Panc1 (cell line): ENCODE measurements at regions not wholly inside any gene's neighbourhood (a gene's known extent, or its start where the extent isn't known, plus 50 kb on each side); places are given as distances from the start of the nearest gene placed in this dataset.

Experiments used
- ATAC-seq: fragments of 200-7000 bp; cut with Tn5 transposase; 2 replicates; pipeline ENCODE4 v1.9.1; 2020; ENCODE audit warnings: mild to moderate bottlenecking, moderate library complexity
- BruUV-seq: library from RNA; stranded (reverse); fragments of 400-500 nt; replicated peaks from 2 replicates; lab custom pipeline; 2021; lab: Mats Ljungman, UMichigan
- CTCF ChIA-PET: fragments of 300-600 bp; sonication (Branson Sonifier 250); formaldehyde crosslinking; loops from one replicate; lab custom pipeline; 2022; ENCODE audit warnings: antibody characterized with exemption; lab: Charles Lee
- POLR2A ChIA-PET: fragments of 300-600 bp; sonication (Branson Sonifier 250); formaldehyde crosslinking; loops from one replicate; lab custom pipeline; 2022; ENCODE audit warnings: antibody characterized with exemption; lab: Charles Lee
- DNase-seq: peaks from one replicate; pipeline ENCODE4 v3.0.0-alpha.2; 2010; ENCODE audit warnings: low read depth, low spot score
- H3K27ac ChIP-seq: 2 replicates; pipeline ENCODE4 v1.5.1; 2011; ENCODE audit warnings: mild to moderate bottlenecking, low read length, inconsistent platforms
- H3K27me3 ChIP-seq: fragments of 200-500 bp; sonication (Bioruptor generic); 2 replicates; pipeline ENCODE4 v1.6.0; 2014; ENCODE audit warnings: low read length, inconsistent platforms; ENCODE audit not compliant: control insufficient read depth, insufficient read depth
- H3K36me3 ChIP-seq: fragments of 200-500 bp; sonication (Bioruptor generic); 2 replicates; pipeline ENCODE4 v1.5.1; 2014; ENCODE audit warnings: inconsistent platforms, mild to moderate bottlenecking, low read length, moderate library complexity; ENCODE audit not compliant: control insufficient read depth, insufficient read depth
- H3K4me1 ChIP-seq: 2 replicates; pipeline ENCODE4 v1.5.1; 2011; ENCODE audit warnings: inconsistent platforms, mild to moderate bottlenecking, low read length, moderate library complexity; ENCODE audit not compliant: control insufficient read depth, insufficient read depth
- H3K4me3 ChIP-seq, 2 experiments: 2 replicates each; pipeline ENCODE4 v1.5.1; 2011 to 2012; ENCODE audit warnings: low read depth in 2 of 2, low read length in 2 of 2, mild to moderate bottlenecking in 2 of 2, inconsistent platforms in 1 of 2, moderate library complexity in 1 of 2
- H3K9me3 ChIP-seq: fragments of 200-500 bp; sonication (Bioruptor generic); 2 replicates; pipeline ENCODE4 v1.5.1; 2014; ENCODE audit warnings: low read depth, mild to moderate bottlenecking, inconsistent platforms, low read length, moderate library complexity; ENCODE audit not compliant: control insufficient read depth, insufficient read depth
- POLR2AphosphoS5 ChIP-seq: IDR thresholded peaks from 2 replicates; pipeline ENCODE4 v1.6.1; 2012; ENCODE audit warnings: mild to moderate bottlenecking, low read depth, low read length, moderate library complexity
- SIN3A ChIP-seq: IDR thresholded peaks from 2 replicates; pipeline ENCODE4 v1.6.1; 2012; ENCODE audit warnings: low read depth, mild to moderate bottlenecking, low read length, moderate library complexity, borderline replicate concordance; ENCODE audit not compliant: insufficient read depth
- TCF7L2 ChIP-seq: IDR thresholded peaks from 2 replicates; pipeline ENCODE4 v1.6.1; 2011; ENCODE audit warnings: mild to moderate bottlenecking, low read depth, low read length, inconsistent platforms
- in situ Hi-C: cut with HindIII; loops from 2 replicates; pipeline ENCODE4 v1.10.0; 2016; ENCODE audit warnings: low sequenced_read_pairs, low pct_unique_long_range_greater_than_20kb
- intact Hi-C: fragments of 100-400 bp; cut with micrococcal nuclease; formaldehyde crosslinking; loops from one replicate; pipeline ENCODE4 v1.10.0; 2022; ENCODE audit not compliant: unreplicated experiment
- TF ChIP-seq, protein P1 (sequence below): fragments of 450-650 bp; IDR thresholded peaks from 2 replicates; pipeline ENCODE4 v1.5.1; 2017; ENCODE audit warnings: mild to moderate bottlenecking
- TF ChIP-seq, protein P2 (sequence below), 2 experiments: IDR thresholded peaks; 2 replicates each; pipeline ENCODE4 v1.6.1; 2011 to 2012; ENCODE audit warnings: low read depth in 2 of 2, control low read depth in 1 of 2, low read length in 1 of 2, mild to moderate bottlenecking in 1 of 2, moderate library complexity in 1 of 2; ENCODE audit not compliant: insufficient read depth in 1 of 2

DNA sequence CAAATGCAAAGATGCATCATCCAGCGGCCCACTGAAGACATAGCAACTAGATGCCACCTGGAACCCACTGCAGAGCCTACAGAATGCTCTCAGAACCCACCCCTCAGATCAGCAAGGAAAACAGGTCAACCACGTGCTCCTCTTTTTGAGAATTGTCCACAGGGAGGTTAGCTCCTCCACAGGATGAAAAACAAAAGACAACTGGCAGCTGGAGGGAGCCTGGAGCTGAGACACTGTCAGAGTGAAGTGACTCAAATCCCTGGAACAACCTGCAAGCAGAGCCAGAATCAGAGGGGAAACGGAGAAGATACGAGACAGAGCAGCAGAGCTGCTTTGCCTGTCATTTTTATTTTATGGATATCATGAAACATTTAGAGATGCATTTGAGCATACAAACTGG, 277.6 kb downstream of the GASK1B start:
- TF ChIP-seq TCF7L2 (no peak), SIN3A (no peak), POLR2AphosphoS5 (no peak)
- TF ChIP-seq, protein P1, sequence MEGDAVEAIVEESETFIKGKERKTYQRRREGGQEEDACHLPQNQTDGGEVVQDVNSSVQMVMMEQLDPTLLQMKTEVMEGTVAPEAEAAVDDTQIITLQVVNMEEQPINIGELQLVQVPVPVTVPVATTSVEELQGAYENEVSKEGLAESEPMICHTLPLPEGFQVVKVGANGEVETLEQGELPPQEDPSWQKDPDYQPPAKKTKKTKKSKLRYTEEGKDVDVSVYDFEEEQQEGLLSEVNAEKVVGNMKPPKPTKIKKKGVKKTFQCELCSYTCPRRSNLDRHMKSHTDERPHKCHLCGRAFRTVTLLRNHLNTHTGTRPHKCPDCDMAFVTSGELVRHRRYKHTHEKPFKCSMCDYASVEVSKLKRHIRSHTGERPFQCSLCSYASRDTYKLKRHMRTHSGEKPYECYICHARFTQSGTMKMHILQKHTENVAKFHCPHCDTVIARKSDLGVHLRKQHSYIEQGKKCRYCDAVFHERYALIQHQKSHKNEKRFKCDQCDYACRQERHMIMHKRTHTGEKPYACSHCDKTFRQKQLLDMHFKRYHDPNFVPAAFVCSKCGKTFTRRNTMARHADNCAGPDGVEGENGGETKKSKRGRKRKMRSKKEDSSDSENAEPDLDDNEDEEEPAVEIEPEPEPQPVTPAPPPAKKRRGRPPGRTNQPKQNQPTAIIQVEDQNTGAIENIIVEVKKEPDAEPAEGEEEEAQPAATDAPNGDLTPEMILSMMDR: no peak
- TF ChIP-seq, protein P2, sequence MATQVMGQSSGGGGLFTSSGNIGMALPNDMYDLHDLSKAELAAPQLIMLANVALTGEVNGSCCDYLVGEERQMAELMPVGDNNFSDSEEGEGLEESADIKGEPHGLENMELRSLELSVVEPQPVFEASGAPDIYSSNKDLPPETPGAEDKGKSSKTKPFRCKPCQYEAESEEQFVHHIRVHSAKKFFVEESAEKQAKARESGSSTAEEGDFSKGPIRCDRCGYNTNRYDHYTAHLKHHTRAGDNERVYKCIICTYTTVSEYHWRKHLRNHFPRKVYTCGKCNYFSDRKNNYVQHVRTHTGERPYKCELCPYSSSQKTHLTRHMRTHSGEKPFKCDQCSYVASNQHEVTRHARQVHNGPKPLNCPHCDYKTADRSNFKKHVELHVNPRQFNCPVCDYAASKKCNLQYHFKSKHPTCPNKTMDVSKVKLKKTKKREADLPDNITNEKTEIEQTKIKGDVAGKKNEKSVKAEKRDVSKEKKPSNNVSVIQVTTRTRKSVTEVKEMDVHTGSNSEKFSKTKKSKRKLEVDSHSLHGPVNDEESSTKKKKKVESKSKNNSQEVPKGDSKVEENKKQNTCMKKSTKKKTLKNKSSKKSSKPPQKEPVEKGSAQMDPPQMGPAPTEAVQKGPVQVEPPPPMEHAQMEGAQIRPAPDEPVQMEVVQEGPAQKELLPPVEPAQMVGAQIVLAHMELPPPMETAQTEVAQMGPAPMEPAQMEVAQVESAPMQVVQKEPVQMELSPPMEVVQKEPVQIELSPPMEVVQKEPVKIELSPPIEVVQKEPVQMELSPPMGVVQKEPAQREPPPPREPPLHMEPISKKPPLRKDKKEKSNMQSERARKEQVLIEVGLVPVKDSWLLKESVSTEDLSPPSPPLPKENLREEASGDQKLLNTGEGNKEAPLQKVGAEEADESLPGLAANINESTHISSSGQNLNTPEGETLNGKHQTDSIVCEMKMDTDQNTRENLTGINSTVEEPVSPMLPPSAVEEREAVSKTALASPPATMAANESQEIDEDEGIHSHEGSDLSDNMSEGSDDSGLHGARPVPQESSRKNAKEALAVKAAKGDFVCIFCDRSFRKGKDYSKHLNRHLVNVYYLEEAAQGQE (IDR thresholded peaks at IDR 0.05; ENCODE audit: insufficient read depth in 1 of 2, low read depth in 2 of 2, low read length in 1 of 2): no peak
- no peak for ATAC-seq
- no peak for DNase-seq
- intact Hi-C loops (no loop called here), in situ Hi-C loops (no loop called here)
- H3K27ac ChIP-seq: no peak overlapping the region
- H3K4me3 ChIP-seq: no peak overlapping the region
- H3K27me3 ChIP-seq: no peaks in the 10 kb centered on the region
- H3K9me3 ChIP-seq: no peaks in the 10 kb centered on the region
- BruUV-seq: no TSS peak
- H3K36me3 ChIP-seq: no peaks in the 10 kb centered on the region
- ChIA-PET CTCF (no interaction called here), POLR2A (no interaction called here)
- H3K4me1 ChIP-seq: no peaks in the 10 kb centered on the region

DNA sequence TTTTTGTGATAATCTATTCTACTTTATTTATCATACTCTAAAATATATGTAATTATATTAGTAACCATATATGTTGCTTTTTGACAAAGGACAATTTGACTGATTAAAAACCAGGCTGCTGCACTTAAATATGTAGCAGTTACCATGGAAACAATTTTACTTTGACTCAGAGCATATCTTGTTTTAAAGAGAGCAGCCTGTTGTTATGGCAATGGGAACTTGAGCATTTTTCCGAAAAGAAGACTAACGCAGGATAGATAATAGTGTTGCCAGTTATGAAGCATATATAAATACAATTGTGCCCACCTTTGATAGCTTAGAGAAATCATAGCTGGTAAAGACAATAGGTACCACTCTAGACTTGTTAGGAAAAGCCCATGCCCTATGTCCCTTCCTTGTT, 283.0 kb downstream of the GASK1B start:
- Histone ChIP-seq H3K4me3 (no peak overlapping the region), H3K27ac (no peak overlapping the region), H3K9me3 (no peaks in the 10 kb centered on the region), H3K4me1 (no peaks in the 10 kb centered on the region), H3K36me3 (no peaks in the 10 kb centered on the region), H3K27me3 (no peaks in the 10 kb centered on the region)
- CTCF ChIA-PET: no interaction called here
- in situ Hi-C loops: no loop called here
- POLR2A ChIA-PET: no interaction called here
- TF ChIP-seq TCF7L2 (no peak), POLR2AphosphoS5 (no peak), SIN3A (no peak)
- TF ChIP-seq, protein P2 (IDR thresholded peaks at IDR 0.05; ENCODE audit: insufficient read depth in 1 of 2, low read depth in 2 of 2, low read length in 1 of 2): no peak
- TF ChIP-seq, protein P1: no peak
- no peak for DNase-seq
- BruUV-seq: no TSS peak
- no peak for ATAC-seq
- intact Hi-C loops: no loop called here
